ENCODE measurements at regions not wholly inside any gene's neighbourhood (a gene's known extent, or its start where the extent isn't known, plus 50 kb on each side); places are given as distances from the start of the nearest gene placed in this dataset.

GRCh38 chr2:3073041-3073595 is 304.5 kb downstream of the EIPR1 start:
- TF ChIP-seq CTCF (IDR thresholded peaks at IDR 0.05), result no peak
- TF ChIP-seq POLR2A (IDR thresholded peaks at IDR 0.05), result no peak

Data from uterus (tissue), 2 donors.